NCI-H460 (cell line): ENCODE measurements at regions not wholly inside any gene's neighbourhood (a gene's known extent, or its start where the extent isn't known, plus 50 kb on each side); places are given as distances from the start of the nearest gene placed in this dataset.
"Not testable (repeated sequence)": the region's sequence is repeated elsewhere in the genome, so short reads cannot be mapped to it uniquely, and the experiment has no call there.

Experiments used
- DNase-seq: peaks from one replicate; pipeline ENCODE4 v3.0.0-alpha.2; 2016; ENCODE audit warnings: low read depth; ENCODE audit errors: extremely low read depth

GRCh38 chr5:82522897-82523296 is 244.7 kb upstream of the RPS23 start:
- DNase-seq = no peak

GRCh38 chr5:82521431-82522051 is 243.4 kb upstream of the RPS23 start:
- DNase-seq = no peak

GRCh38 chr5:82519558-82519957 is 241.4 kb upstream of the RPS23 start:
- DNase-seq = no peak

- no peak for DNase-seq
Measured at GRCh38 chr5:82517544-82518075, 239.5 kb upstream of the RPS23 start.

GRCh38 chr5:82513738-82514137 is 235.6 kb upstream of the RPS23 start:
- no peak for DNase-seq

GRCh38 chr5:82512025-82512424 is 233.9 kb upstream of the RPS23 start:
- DNase-seq = no peak

GRCh38 chr5:82511134-82511533 is 233.0 kb upstream of the RPS23 start:
- no peak for DNase-seq

- no peak for DNase-seq
Measured at GRCh38 chr5:82509762-82510161, 231.6 kb upstream of the RPS23 start.

GRCh38 chr5:82506390-82506789 is 228.2 kb upstream of the RPS23 start:
- not testable (repeated sequence) for DNase-seq

GRCh38 chr5:82499725-82500244 is 221.6 kb upstream of the RPS23 start:
- DNase-seq = no peak

GRCh38 chr5:82497242-82497641 is 219.1 kb upstream of the RPS23 start:
- no peak for DNase-seq

GRCh38 chr5:82494942-82495341 is 216.8 kb upstream of the RPS23 start:
- no peak for DNase-seq

GRCh38 chr5:82493221-82493620 is 215.1 kb upstream of the RPS23 start:
- no peak for DNase-seq

GRCh38 chr5:82491397-82491796 is 213.2 kb upstream of the RPS23 start:
- DNase-seq = no peak

GRCh38 chr5:82489683-82490082 is 211.5 kb upstream of the RPS23 start:
- no peak for DNase-seq

- DNase-seq = no peak
Measured at GRCh38 chr5:82487131-82487530, 209.0 kb upstream of the RPS23 start.

- DNase-seq = no peak
Measured at GRCh38 chr5:82480331-82480730, 202.2 kb upstream of the RPS23 start.

- no peak for DNase-seq
Measured at GRCh38 chr5:82476155-82476554, 198.0 kb upstream of the RPS23 start.

GRCh38 chr5:82473262-82473661 is 195.1 kb upstream of the RPS23 start:
- DNase-seq = no peak

- DNase-seq = no peak
Measured at GRCh38 chr5:82470185-82470994, 192.2 kb upstream of the RPS23 start.

GRCh38 chr5:82466986-82467561 is 188.9 kb upstream of the RPS23 start:
- DNase-seq = no peak

- DNase-seq = no peak
Measured at GRCh38 chr5:82465235-82465634, 187.1 kb upstream of the RPS23 start.
